HepG2 (cell line): ENCODE measurements at regions not wholly inside any gene's neighbourhood (a gene's known extent, or its start where the extent isn't known, plus 50 kb on each side); places are given as distances from the start of the nearest gene placed in this dataset.

Experiments
- ATAC-seq: fragments of 200-7000 bp; cut with Tn5 transposase; 3 replicates; pipeline ENCODE4 v1.9.1; 2020; ENCODE audit warnings: mild to moderate bottlenecking, moderate library complexity
- BruUV-seq: library from RNA; stranded (reverse); fragments of 400-500 nt; replicated peaks from 2 replicates; lab custom pipeline; 2021; lab: Mats Ljungman, UMichigan
- CTCF ChIA-PET: fragments of 300-600 bp; formaldehyde crosslinking; extraction: SDS; loops from one replicate; lab custom pipeline; 2021; ENCODE audit warnings: low total read pairs, inconsistent platforms, low intra/inter-chr PET ratio; lab: Yijun Ruan, JAX
- POLR2A ChIA-PET: fragments of 350-600 bp; sonication (Branson Sonifier 250); formaldehyde crosslinking; loops from one replicate; lab custom pipeline; 2020; ENCODE audit warnings: antibody characterized with exemption, inconsistent platforms; lab: Yijun Ruan, JAX
- DNase-seq: peaks from one replicate; pipeline ENCODE4 v3.0.0-alpha.2; 2015; ENCODE audit warnings: low spot score
- FAIRE-seq: peaks from 3 replicates; lab custom pipeline; 2011; peaks lifted over from hg19 to GRCh38; lab: Jason Lieb, UNC
- H2AFZ ChIP-seq: one replicate; pipeline ENCODE4 v1.6.1; 2011; ENCODE audit warnings: low read length, inconsistent platforms
- H3K27ac ChIP-seq: fragments of 300-600 bp; 3 replicates; pipeline ENCODE4 v1.8.0; 2011; ENCODE audit warnings: mixed run types, mild to moderate bottlenecking, mixed read lengths, low read length, inconsistent platforms; ENCODE audit not compliant: insufficient read depth; ENCODE audit errors: extremely low read length
- H3K27me3 ChIP-seq, 2 experiments: fragments of 200-600 bp in 1 of 2; 2 replicates in 1 of 2; 3 replicates in 1 of 2; pipeline versions ENCODE4 v1.6.0 to v1.8.0; 2011; ENCODE audit warnings: low read length in 2 of 2, mild to moderate bottlenecking in 2 of 2, moderate library complexity in 2 of 2, inconsistent platforms in 1 of 2; ENCODE audit not compliant: insufficient read depth in 2 of 2, control insufficient read depth in 1 of 2
- H3K36me3 ChIP-seq, 2 experiments: fragments of 200-600 bp in 1 of 2; replicated peaks in 1 of 2; 2 replicates in 1 of 2; 3 replicates in 1 of 2; pipeline versions ENCODE4 v1.5.1 to v1.8.0; 2011; ENCODE audit warnings: low read length in 2 of 2, inconsistent platforms in 1 of 2; ENCODE audit not compliant: insufficient read depth in 2 of 2, control insufficient read depth in 1 of 2
- H3K4me1 ChIP-seq: 2 replicates; pipeline ENCODE4 v1.5.1; 2012; ENCODE audit warnings: low read length, inconsistent platforms; ENCODE audit not compliant: insufficient read depth
- H3K4me2 ChIP-seq: 2 replicates; pipeline ENCODE4 v1.6.0; 2011; ENCODE audit warnings: low read depth, low read length, inconsistent platforms
- H3K4me3 ChIP-seq, 3 experiments: fragments of 200-600 bp in 1 of 3; sonication (generic), shearing (Covaris generic) in 1 of 3; replicated peaks in 1 of 3; 2 replicates each; pipeline ENCODE4 v1.5.1; 2011 to 2016; ENCODE audit warnings: low read length in 3 of 3, inconsistent platforms in 2 of 3, low read depth in 2 of 3, mild to moderate bottlenecking in 2 of 3, control low read depth in 1 of 3, mixed read lengths in 1 of 3; ENCODE audit not compliant: insufficient read depth in 1 of 3
- H3K79me2 ChIP-seq: one replicate; pipeline ENCODE4 v1.6.1; 2011; ENCODE audit warnings: low read length, inconsistent platforms; ENCODE audit not compliant: insufficient read depth
- H3K9ac ChIP-seq: 2 replicates; pipeline ENCODE4 v1.6.0; 2011; ENCODE audit warnings: mild to moderate bottlenecking, low read depth, low read length, inconsistent platforms; ENCODE audit not compliant: insufficient read depth
- H3K9me3 ChIP-seq: 2 replicates; pipeline ENCODE4 v1.5.1; 2012; ENCODE audit warnings: mild to moderate bottlenecking, low read length
- H4K20me1 ChIP-seq: 2 replicates; pipeline ENCODE4 v1.6.0; 2011; ENCODE audit warnings: inconsistent platforms, mild to moderate bottlenecking, low read length, moderate library complexity; ENCODE audit not compliant: insufficient read depth
- BRF2 ChIP-seq: sonication (generic); formaldehyde crosslinking; IDR thresholded peaks from 2 replicates; pipeline ENCODE4 v1.8.1; 2022; ENCODE audit warnings: mild to moderate bottlenecking, missing genetic modification reagents
- FOSL1 ChIP-seq: sonication (generic); formaldehyde crosslinking; IDR thresholded peaks from 2 replicates; pipeline ENCODE4 v1.9.0; 2021; ENCODE audit warnings: missing genetic modification reagents, borderline replicate concordance
- KMT2B ChIP-seq: IDR thresholded peaks from 2 replicates; pipeline ENCODE4 v1.6.1; 2016; ENCODE audit warnings: missing genetic modification reagents, missing compliant biosample characterization
- MXD4 ChIP-seq: IDR thresholded peaks from 2 replicates; pipeline ENCODE4 v1.6.1; 2016; ENCODE audit warnings: mild to moderate bottlenecking, missing biosample characterization, missing genetic modification reagents
- RFX3 ChIP-seq: IDR thresholded peaks from 2 replicates; pipeline ENCODE4 v1.6.1; 2016; ENCODE audit warnings: missing biosample characterization, missing genetic modification reagents
- XBP1 ChIP-seq: sonication (generic); formaldehyde crosslinking; IDR thresholded peaks from 2 replicates; pipeline ENCODE4 v1.5.0; 2020; ENCODE audit warnings: missing genetic modification reagents
- ZBTB40 ChIP-seq, 2 experiments: fragments of 450-650 bp in 1 of 2; sonication (generic) in 1 of 2; formaldehyde crosslinking in 1 of 2; IDR thresholded peaks; 2 replicates each; pipeline versions ENCODE4 v1.6.1 to v1.8.0; 2016 to 2022; ENCODE audit warnings: antibody characterized with exemption in 1 of 2, mild to moderate bottlenecking in 1 of 2, missing genetic modification reagents in 1 of 2
- ZNF329 ChIP-seq: sonication (generic); formaldehyde crosslinking; IDR thresholded peaks from 2 replicates; pipeline ENCODE4 v1.9.0; 2021; ENCODE audit warnings: low read depth, mild to moderate bottlenecking, missing genetic modification reagents
- ZNF446 ChIP-seq: sonication (generic); formaldehyde crosslinking; IDR thresholded peaks from 2 replicates; pipeline ENCODE4 v1.5.0; 2020; ENCODE audit warnings: mild to moderate bottlenecking, missing genetic modification reagents
- ZNF597 ChIP-seq: sonication (generic); formaldehyde crosslinking; IDR thresholded peaks from 2 replicates; pipeline ENCODE4 v1.5.0; 2020; ENCODE audit warnings: missing genetic modification reagents
- WGBS: methylation state at CpG from one replicate; pipeline ENCODE4 v1.1.6; 2017; ENCODE audit warnings: low lambda C conversion rate; 5-methylcytosine and 5-hydroxymethylcytosine counted together
- in situ Hi-C: cut with HindIII; loops from 2 replicates; pipeline ENCODE4 v1.10.0; 2017; ENCODE audit warnings: low pct_unique_long_range_greater_than_20kb; ENCODE audit not compliant: extremely low pct_ligation_motif_present
- intact Hi-C: fragments of 100-400 bp; cut with micrococcal nuclease; formaldehyde crosslinking; loops from one replicate; pipeline ENCODE4 v1.10.0; 2022; ENCODE audit not compliant: unreplicated experiment
- TF ChIP-seq, protein P1 (sequence below): sonication (generic); formaldehyde crosslinking; IDR thresholded peaks from 2 replicates; pipeline ENCODE4 v1.4.0; 2020; ENCODE audit warnings: missing genetic modification reagents, borderline replicate concordance

DNA sequence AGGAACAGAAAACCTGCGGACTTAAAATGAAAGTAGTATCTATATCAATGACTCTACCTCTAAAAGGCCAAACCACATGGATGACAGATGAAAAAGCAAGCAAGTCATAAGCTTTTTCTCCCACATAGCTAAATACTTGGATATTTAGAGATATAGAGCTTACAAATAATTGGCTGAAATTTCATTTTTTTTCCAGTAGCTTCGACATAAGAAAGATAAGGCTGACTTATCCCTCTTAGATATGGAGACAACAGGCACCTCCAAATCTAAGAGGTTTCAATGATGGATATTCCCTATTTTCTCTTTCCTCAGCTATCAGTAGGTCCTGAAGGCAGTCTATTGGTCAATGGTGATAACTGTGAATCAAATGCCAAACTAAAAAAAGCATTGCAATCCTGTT lies 460.3 kb downstream of the MEIS1 start:
- intact Hi-C loops (no loop called here), in situ Hi-C loops (no loop called here)
- Histone ChIP-seq H3K4me3 (no peak overlapping the region), H3K79me2 (no peaks in the 10 kb centered on the region), H3K4me2 (no peak overlapping the region), H3K9me3 (peaks cover 39% of the 10 kb centered on the region; the same call in 1 of the 2 replicates), H4K20me1 (no peaks in the 10 kb centered on the region), H3K4me1 (no peaks in the 10 kb centered on the region), H2AFZ (no peak overlapping the region), H3K36me3 (no peaks in the 10 kb centered on the region), H3K9ac (no peak overlapping the region), H3K27me3 (no peaks in the 10 kb centered on the region), H3K27ac (no peak overlapping the region)
- ChIA-PET POLR2A (no interaction called here), CTCF (no interaction called here)
- WGBS: 0% methylated on average over 2 of the region's 2 CpGs
- no peak for FAIRE-seq
- ATAC-seq: no peak
- no peak for DNase-seq
- BruUV-seq: no TSS peak
- TF ChIP-seq ZNF446: no peak
- no peak for TF ChIP-seq ZNF597
- TF ChIP-seq KMT2B (CRISPR knock-in tag): no peak
- TF ChIP-seq XBP1 (CRISPR knock-in tag): no peak
- no peak for TF ChIP-seq MXD4 (CRISPR knock-in tag)
- no peak for TF ChIP-seq RFX3 (CRISPR knock-in tag)
- TF ChIP-seq ZBTB40 (IDR thresholded peaks at IDR 0.05): no peak
- no peak for TF ChIP-seq ZBTB40 (CRISPR knock-in tag; IDR thresholded peaks at IDR 0.05)
- TF ChIP-seq, protein P1, sequence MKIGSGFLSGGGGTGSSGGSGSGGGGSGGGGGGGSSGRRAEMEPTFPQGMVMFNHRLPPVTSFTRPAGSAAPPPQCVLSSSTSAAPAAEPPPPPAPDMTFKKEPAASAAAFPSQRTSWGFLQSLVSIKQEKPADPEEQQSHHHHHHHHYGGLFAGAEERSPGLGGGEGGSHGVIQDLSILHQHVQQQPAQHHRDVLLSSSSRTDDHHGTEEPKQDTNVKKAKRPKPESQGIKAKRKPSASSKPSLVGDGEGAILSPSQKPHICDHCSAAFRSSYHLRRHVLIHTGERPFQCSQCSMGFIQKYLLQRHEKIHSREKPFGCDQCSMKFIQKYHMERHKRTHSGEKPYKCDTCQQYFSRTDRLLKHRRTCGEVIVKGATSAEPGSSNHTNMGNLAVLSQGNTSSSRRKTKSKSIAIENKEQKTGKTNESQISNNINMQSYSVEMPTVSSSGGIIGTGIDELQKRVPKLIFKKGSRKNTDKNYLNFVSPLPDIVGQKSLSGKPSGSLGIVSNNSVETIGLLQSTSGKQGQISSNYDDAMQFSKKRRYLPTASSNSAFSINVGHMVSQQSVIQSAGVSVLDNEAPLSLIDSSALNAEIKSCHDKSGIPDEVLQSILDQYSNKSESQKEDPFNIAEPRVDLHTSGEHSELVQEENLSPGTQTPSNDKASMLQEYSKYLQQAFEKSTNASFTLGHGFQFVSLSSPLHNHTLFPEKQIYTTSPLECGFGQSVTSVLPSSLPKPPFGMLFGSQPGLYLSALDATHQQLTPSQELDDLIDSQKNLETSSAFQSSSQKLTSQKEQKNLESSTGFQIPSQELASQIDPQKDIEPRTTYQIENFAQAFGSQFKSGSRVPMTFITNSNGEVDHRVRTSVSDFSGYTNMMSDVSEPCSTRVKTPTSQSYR (CRISPR knock-in tag): no peak
- TF ChIP-seq BRF2 (CRISPR knock-in tag): no peak
- no peak for TF ChIP-seq FOSL1 (CRISPR knock-in tag)
- TF ChIP-seq ZNF329 (CRISPR knock-in tag): no peak
